ENCODE measurements at regions not wholly inside any gene's neighbourhood (a gene's known extent, or its start where the extent isn't known, plus 50 kb on each side); places are given as distances from the start of the nearest gene placed in this dataset.

GRCh38 chr17:34841467-34841866, 119.8 kb downstream of the CCT6B start:
- TF ChIP-seq CTCF (IDR thresholded peaks at IDR 0.05) (no peak), POLR2AphosphoS5 (IDR thresholded peaks at IDR 0.05) (no peak)

Data from breast epithelium (tissue), 3 donors.